ENCODE measurements at regions not wholly inside any gene's neighbourhood (a gene's known extent, or its start where the extent isn't known, plus 50 kb on each side); places are given as distances from the start of the nearest gene placed in this dataset.

DNA sequence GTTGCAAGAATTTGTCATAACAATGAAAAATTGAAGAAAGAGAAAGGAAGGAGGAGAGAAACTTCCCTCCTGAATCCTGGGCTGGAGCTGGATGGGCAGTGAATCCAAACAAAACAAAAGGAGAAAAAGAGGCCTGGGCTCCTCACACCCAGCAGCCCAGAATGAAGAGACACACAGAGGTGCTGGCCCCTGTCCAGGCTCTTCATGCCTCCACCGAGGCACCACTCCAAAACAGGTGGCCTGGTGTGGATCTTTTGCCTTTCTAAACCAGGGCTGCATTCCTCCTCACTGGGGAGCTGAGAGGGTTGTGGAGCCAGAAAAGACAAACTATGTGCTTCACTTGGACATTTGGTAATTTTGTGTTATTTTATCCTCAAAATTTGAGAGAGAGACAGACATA is 76.0 kb downstream of the FAM124B start:
- DNase-seq (ENCODE audit: low spot score) = no peak

DNA sequence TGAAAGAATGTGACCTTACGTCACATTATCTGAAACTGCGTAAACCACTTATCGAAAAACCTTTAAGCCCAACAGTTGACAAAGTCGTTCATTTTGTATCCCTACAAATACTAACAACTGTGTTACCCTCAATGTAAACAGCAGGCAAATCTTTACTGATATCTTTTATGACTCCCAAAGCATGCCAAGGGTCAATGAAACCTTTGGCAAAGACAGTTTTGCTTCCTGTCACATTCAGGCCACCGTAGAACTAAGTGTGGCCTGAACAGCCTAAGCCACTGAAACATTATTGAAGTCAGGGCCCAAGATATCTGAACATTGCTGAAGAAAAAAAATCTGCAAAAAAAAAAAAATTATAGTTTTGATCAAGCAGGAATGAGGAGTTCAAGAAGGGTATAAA is 77.3 kb downstream of the FAM124B start:
- no peak for DNase-seq (ENCODE audit: low spot score)

DNA sequence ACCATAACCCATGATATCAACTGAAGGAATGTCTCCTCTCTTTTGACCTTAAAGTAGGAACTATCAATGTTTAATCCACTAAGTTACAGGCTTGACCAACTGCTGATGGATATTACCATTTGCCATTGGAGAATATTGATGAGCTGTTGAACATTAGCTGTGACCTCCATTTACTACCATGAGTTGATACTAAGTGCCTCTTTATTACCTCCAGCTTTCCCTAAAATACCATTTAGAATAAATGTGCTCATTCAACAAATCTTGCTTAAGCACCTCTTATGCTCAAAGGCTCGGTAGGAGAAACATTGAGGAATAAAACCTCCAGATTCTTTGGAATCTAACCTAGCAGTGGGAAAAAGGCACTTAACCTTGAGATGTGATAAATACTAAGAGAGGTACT is 81.2 kb downstream of the FAM124B start:
- no peak for DNase-seq (ENCODE audit: low spot score)

DNA sequence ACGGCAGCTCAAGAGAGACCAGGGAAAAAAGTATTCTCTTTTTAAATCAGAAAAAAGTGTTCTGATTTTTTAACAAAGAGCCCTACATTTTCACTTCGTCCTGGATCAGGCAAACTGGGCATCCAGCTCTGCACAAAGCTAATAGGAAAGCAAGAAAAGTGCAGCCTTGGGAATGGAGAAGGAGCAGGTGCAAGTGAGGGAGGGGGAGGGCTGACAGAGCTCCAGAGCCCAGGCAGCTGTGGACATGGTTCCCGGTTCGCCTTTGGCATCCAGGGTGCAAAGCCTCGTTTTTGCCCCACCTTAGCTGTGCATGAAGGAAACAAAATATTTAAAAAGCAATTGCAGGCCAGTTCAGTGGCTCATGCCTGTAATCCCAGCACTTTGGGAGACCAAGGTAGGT is 82.2 kb downstream of the FAM124B start:
- no peak for DNase-seq (ENCODE audit: low spot score)

DNA sequence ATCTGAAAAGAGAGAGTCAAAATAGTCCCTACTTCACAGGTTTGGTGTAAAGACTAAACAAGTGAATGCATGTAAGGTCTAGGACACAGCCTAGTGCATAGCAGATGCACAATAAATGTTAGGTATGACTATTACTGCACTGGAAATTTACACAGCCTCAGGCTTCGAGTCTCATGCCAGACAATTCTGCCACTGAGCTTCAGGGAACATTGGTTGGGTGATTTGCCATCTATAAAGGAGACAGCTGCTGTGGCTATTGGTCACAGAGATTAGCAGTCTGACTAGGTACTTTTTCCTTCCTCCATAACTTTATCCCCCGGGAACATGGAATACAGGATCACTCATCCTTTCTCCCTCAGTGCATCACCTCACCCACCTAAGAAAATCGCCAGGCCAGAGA is 89.2 kb downstream of the FAM124B start:
- no peak for DNase-seq (ENCODE audit: low spot score)

DNA sequence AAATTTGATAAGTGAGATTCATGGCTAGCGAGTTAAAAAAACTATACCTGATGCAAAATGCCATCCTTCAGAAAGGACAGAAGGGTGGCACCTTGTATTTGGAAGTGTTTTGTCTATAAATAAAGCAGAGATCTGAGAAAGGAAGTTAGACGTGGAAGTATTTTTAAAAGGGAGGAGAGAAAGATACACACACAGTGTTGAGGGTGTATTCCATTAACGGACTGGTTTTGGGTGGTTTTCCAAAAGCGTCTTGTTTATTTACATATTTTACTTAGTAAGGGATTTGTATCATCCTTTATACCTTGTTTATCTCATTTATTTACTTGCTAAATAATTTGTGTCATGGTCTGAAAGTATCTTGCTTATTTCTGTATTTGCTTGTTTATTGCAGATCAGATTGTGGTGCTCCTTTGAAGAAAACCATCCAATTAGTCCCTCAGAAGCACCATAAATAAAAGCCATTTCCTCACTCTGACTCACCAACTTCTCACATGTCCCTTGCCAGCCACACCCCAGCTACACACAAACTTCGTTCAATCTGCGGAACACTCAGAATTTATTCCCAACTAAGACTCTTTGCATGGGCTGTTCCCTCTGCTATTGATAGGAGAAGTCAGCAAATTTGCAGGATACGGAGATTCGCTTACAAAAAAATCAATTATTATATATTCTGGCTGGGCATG is 90.8 kb downstream of the FAM124B start:
- no peak for DNase-seq (ENCODE audit: low spot score)

DNA sequence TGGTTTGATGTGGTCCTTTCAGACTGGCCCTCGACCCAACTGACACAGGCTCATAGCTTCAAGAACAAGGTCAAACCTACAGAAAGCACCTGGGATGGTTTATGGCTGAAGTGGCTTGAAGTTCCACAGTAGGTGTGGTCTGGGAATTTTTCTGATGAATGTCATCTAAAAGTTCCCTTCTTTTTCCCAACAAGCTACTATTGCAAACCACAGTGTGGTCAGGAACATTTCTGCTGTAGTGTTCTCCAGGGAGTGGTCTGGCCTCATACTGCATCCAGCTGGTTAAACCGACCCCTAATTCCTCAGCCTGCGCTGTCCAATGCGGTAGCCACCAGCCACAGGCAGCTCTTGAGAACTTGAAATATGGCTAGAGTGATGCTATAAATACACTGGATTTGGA is 92.7 kb downstream of the FAM124B start:
- DNase-seq (ENCODE audit: low spot score) = no peak

DNA sequence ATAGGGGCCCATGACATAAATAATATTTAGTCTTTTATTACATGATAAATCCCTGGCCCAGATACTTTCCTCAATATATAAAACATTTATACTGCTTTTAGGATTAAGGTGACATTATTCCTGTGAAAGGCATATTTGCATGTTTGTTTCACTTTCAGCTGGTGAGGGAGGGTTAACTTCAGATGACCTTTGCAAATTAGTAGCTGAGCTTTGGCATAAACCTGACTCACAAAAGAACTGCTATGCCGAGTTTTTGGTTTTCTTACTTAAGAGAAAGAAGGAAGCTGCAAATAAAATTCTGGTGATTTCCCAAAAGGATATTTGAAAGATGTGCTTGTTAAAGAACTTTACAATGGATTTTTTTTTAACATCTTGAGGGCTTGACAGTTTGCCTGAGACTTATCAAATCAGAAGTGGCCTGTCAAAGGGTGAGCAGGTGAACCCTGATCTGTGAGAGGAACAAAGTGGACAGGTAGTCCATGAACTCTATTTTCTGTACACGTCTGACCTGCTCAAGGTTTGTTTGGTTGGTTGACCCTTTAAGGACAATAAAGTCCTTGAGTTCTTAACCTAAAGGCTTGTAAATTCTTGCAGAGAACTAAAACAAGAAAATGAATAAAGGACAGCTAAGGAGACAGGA is 93.5 kb downstream of the FAM124B start:
- DNase-seq (ENCODE audit: low spot score) = no peak

DNA sequence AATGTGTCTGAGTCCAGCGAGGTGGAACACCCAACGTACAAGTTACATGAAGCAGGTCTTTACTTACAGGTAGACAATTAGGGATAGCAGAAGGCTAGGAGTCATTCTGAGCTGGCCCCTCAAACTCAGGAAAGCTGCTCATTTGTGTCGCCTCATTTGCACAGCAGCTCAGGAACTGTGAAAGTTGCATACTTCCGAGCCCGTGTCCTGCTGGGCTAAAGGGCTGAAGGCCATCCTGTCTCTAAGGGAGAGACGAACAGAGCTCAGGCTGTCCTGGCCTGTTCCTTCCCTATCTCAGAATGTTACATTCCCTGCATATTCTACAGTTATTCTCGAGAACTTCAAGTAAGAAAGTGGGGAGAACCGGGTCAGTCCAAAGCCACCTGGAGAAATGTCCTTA is 99.0 kb downstream of the FAM124B start:
- DNase-seq (ENCODE audit: low spot score) = no peak

DNA sequence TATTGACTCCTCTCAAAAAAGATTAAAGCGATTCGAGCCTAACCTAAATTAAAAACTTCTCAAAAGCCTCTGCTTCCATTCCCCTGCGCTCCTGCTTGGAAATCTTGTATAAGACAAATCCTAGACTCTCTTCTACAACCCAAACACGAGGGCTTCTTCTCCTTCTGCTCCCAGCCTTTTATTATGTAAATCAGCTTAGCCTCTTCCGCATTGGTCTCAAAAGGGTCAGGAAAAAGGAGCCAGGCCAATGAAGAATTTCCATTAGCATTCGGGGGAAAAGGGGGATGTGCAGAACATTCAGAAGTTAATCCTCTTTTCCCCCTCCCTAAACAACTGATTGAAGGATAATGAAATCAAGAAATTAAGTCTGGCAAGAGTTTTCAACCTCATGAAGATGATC is 107.9 kb downstream of the FAM124B start:
- no peak for DNase-seq (ENCODE audit: low spot score)

DNA sequence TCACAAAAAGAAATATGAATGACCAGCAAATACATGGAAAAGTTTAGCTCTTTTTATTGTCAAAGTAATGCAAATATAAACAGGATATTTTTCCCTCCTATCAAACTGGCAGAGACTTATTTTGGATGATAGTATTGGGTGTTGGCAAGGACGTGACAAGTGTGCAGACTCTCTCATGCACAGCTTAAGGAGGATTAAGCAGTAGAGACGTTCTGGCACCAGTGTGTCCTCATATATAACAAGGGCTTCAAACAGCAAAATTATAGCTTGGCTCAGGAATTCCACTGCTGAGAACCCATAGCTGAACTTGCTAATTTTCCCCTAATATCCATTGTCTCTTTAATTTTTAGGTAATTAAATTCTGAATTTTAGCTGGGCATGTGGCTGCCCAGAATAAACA is 114.4 kb downstream of the FAM124B start:
- no peak for DNase-seq (ENCODE audit: low spot score)

DNA sequence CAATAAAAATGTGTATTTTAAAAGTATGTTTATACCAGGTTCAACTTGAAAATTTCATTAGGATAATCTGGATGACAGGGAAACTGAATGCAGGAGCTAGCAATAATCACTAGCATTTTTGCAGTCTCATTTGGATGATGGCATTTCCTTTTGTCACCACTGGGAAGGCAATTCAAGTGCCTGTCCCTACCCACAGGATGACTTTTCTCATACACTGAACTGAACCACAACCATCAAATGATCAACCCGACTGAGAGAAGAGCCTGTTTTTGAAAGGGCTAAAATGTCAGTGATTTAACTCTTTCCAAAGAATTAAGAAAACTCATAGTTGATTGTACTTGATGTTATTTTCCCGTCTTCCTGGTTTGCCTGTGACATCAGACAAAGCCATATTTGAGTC is 115.0 kb downstream of the FAM124B start:
- DNase-seq (ENCODE audit: low spot score) = no peak

DNA sequence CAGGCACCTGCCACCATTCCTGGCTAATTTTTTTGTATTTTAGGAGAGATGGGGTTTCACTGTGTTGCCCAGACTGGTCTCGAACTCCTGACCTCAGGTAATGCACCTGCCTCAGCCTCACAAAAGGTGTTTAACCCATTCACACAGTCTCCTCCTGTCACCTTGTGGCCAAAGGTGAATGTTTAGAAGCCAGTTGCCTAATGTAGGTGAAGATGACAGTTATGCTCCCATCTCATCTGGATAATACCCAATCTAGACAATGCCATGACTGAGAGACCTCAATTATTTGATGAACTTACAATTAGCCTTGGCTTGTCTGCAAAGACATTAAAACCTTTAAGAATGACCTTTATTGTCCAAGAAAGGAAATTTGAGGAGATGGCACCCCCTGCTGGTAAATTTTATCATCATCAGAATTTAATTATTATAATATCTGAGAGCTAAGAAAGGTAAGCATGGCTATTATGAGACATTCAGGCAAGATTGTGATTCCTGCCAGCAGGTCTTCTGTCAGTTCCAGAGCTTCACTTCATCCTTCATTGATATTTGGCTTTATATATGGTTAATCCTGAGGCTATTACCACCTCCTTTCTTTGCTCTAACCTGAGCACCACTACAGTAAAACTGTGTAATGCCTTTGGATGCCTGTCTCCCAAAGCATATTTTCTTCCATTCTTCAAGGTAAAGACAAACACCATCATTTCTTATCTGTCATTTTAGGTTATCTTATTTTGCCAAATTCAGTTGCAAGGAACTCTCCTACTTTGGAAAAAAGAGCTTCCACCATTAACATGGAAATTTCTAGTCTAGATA is 117.6 kb downstream of the FAM124B start:
- DNase-seq (ENCODE audit: low spot score) = peak; percentile 12

DNA sequence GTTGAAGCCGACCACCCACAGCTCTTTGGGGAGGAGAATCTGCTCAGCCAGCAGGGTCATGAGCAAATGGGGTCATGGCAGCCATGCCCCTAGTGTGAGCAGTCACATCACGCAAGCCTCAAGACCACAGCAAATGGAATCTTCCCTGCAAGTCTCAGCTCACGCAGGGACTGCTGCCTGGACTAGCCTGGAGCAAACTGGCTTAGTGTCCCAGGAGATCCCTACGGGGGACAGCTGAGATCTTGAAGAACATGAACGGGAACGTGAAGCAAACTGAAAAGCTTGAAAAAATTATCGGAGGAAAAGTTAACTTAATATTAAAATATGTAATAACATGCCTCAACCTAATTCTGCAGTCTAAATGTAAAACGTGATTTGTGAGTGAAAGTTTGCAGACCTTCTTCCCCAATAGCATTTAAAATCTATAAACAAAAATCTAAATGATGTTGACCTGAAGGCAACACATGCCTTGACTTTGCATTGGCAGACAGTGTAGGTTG is 118.4 kb downstream of the FAM124B start:
- no peak for DNase-seq (ENCODE audit: low spot score)

DNA sequence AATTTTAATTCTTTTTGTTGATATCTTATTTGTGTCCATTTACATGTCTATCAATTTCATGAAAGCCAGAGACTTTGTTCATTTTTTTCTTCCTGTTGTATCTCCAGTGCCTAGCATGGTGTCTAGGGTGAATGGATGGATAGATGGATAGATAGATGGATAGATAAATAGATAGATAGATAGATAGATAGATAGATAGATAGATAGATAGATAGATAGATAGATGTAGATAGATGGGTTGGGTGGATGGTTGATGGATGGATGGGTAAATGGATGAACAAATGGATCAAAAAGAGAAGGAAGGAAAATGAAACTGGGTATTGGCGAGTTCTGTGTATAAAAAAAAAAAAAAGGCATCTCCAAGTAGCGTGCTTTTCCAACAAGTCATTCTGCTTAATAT is 120.5 kb downstream of the FAM124B start:
- no peak for DNase-seq (ENCODE audit: low spot score)

DNA sequence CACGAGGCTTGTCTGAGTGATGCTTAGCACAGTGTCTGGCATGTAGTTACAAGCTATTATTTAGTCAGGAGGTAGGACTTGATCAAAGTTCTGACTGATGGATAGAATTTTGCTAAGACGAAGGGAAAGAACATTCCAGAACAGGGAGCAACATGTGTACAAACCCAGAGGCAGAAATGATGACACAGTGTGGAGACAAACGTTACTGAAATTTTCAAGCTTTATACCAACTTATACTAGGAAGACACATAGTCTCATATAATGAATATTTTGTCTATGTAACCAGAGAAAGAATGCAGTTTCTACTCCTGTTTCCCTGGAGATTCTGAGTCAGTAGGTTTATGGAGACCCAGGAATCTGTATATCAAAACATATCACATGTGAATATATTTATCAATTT is 123.4 kb downstream of the FAM124B start:
- no peak for DNase-seq (ENCODE audit: low spot score)

DNA sequence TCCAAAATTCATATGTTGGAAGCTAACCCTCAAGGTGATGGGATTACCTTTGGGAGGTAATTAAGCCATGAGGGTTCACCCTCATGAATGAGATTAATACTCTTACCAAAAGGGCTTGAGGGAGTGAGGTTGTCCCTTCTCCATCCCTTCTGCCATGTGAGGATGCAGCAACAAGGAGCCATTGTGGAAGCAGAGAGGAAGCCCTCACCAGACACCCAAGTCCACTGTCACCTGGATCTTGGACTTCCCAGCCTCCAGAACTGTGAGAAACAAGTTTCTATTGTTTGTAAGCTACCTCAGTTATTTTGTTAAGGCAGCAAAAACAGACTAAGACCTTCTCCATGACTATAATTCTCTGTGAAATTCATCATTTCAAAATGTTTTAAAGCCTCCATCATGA is 125.7 kb downstream of the FAM124B start:
- no peak for DNase-seq (ENCODE audit: low spot score)

DNA sequence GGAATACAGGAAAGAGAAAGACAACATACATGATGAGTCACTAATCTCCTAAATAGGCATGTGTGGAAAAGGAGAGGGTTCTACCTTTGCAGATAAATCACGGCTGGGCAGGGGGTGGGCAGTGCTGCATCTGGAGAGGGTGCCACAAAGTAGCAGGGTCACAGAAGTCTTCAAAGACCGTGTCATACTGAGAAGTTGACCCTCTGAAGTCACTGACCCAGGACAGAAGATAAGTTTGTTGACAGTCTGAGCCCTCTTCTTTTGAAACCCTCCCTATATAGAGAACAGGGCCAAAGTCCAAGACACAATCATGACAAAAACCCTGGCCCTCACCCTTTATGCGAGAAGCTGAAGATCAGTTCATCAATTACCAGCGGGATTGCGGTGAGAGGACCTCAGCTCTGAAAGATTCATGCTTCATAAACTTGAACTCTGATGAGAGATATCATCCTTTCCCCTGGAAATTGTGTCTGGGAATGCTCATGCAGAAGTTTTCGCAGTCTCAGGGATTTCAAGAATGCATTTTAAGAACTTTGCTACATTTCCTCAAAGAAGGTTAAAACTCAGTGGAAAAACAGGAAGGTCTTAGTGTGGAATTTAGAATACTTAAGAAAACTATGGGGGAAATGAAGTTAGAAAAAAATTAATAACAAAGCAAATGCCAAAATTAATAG is 129.5 kb downstream of the FAM124B start:
- DNase-seq (ENCODE audit: low spot score) = no peak

DNA sequence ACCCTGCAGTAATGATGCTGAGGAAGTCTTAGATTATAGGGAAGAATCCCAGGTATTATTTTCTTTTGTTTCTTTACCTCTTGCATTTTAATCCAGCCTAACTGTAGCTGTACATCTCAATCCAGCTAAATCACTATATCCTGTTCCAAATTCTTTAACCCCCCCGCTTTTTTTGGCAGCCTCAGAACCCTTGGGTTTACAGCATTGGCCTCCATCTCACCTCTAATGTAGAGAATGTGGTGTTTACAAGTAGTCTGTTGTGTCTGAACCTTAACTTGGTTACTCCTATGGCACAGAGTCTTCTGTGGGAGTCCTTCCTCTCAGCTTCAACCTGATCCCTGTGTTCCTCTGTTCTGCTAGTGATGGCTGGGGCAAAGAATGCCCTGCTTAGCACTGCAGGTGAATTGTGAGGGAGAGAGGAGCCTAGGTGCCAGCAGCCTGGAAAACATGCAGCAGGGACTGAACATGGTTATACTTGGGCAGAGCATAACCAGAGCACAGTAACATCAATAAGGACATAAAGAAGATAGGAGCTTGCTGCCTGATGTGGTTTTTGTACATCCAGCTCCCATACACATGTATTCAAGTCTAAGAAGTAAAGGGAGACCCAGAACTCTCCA is 130.2 kb downstream of the FAM124B start:
- DNase-seq (ENCODE audit: low spot score) = no peak

DNA sequence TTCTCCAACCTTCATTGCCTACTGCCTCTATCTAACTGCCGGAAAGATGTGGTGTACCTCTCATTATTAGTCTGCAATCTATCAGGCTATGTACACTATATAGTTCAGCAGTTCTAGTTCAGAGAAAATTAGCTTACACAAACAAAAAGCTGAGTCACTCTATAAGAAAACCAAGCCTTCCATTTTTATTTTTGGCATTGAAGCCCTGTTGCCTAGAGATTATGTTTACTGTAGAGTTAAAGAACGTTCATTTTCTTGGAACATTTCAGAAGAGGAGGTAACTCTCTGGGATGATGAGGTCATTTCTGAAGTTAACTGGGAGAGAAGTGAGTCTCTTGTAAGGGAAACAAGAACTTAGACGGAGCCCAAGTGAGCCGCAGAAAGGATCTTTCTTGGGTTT is 133.5 kb downstream of the FAM124B start:
- no peak for DNase-seq (ENCODE audit: low spot score)

DNA sequence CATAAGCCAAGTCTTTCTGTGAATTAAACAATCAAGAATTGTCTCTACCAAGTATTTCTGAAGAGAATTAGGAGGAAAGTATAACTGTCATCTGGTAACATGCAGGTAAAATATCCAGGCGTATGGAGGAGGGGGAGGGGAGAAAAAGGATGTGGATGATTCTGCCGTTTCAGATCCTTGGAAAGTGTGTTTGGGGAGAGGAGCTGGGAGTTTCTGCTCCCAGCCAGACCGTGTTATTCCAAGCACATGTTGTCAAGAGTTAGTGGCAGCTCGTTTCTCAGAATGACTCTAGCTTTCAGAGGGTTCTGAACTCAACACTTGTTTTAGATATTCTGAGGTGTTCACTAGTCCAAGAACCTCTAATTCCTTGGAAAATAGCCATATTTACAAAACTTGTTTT is 137.6 kb downstream of the FAM124B start:
- DNase-seq (ENCODE audit: low spot score) = no peak

DNA sequence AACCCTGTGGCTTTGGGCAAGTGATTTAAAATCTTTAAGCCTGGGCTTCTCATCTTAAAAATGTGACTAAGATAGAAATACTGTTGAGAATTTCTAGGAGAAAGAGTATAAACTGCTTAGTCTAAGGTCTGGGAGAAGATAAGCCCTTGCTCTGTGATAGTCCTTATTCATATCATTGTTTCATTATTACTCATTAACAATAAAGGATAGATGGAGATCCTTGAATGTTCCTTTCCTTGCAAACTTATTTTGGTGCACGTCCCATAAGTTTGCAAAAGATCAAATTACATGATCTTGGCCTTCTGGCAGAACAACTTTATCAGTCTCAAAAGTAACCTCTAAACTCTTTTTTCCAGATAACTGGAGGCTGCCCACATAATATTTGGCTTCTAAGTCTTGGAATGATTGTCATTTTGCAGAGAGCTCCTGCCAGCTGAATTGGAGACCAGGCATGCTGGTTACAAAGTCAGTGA is 138.3 kb downstream of the FAM124B start:
- DNase-seq (ENCODE audit: low spot score) = no peak
